GM12874 (cell line): ENCODE measurements at regions not wholly inside any gene's neighbourhood (a gene's known extent, or its start where the extent isn't known, plus 50 kb on each side); places are given as distances from the start of the nearest gene placed in this dataset.

Experiments
- CTCF ChIP-seq: IDR thresholded peaks from 2 replicates; pipeline ENCODE4 v1.5.1; 2011; ENCODE audit warnings: low read depth, mild to moderate bottlenecking, control low read depth, low read length, moderate library complexity; ENCODE audit not compliant: insufficient read depth

- no peak for TF ChIP-seq CTCF
Observed at GRCh38 chr19:28374971-28375370, 838.0 kb downstream of the UQCRFS1 start.

DNA sequence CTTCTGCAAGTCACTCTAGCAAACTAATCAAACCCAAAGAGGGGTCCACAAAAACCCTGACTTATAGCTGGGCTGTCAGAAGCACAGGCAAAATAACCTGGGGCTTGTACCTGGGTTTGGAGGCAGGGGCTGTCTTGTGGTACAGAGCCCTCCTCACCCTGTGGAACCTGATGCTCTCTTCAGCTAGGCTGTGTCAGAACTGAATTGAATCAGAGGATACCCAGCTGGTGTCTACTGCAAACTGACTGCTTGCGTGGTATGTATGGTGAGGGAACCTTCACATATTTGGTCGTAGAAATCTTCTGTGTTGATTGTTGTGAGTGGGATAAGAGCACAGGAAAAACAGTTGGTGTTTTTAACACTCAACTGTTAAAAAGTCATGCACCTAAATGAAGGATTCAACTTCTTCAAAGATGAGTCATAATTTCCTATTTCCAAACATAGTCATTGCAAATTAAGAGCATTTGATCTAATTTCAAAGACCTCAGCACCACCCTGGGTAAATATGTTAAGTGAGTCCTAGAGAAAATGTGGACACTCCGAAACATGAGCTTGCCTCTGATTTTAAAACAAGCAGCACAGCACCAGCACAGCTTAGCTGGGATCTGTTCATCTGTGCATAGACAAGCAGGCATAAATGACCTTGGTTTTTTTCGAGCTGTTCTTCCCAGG lies 840.2 kb downstream of the UQCRFS1 start:
- no peak for TF ChIP-seq CTCF

DNA sequence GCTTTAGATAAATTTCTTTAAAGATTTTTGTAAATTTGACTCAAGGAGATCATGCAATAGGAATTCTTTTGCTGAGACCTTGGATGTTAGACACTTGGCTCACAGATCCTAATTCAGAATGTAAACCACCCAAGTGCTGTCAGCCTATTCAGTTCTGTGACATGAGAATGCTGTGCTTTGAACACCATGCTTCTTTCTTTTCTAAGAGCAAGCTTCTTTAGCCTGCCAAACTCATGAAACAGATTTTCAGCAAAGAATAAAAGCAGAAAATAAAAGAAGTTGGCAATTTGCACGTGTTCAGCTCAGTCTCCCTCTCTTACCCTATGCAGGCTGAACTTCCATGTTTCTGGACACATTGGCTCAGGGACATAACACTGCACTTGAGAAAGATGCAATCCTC lies 845.8 kb downstream of the UQCRFS1 start:
- no peak for TF ChIP-seq CTCF

- TF ChIP-seq CTCF, result no peak
Observed at GRCh38 chr19:28363254-28363653, 849.7 kb downstream of the UQCRFS1 start.

- no peak for TF ChIP-seq CTCF
Observed at GRCh38 chr19:28359431-28360414, 853.2 kb downstream of the UQCRFS1 start.

- no peak for TF ChIP-seq CTCF
Observed at GRCh38 chr19:28358633-28359032, 854.3 kb downstream of the UQCRFS1 start.

GRCh38 chr19:28351761-28352160 lies 861.2 kb downstream of the UQCRFS1 start:
- TF ChIP-seq CTCF, result no peak
